Stimulated activated CD8-positive, alpha-beta memory T cell treated with anti-CD3 and anti-CD28 coated beads, Interleukin-7, amount 100 ng/mL, for 1 hour (primary cell): ENCODE measurements at regions not wholly inside any gene's neighbourhood (a gene's known extent, or its start where the extent isn't known, plus 50 kb on each side); places are given as distances from the start of the nearest gene placed in this dataset.

Experiments used
- DNase-seq, 2 donors: peaks; one replicate each; pipeline ENCODE4 v3.0.0-alpha.2; 2020; ENCODE audit warnings: low read depth in 2 of 2

DNA sequence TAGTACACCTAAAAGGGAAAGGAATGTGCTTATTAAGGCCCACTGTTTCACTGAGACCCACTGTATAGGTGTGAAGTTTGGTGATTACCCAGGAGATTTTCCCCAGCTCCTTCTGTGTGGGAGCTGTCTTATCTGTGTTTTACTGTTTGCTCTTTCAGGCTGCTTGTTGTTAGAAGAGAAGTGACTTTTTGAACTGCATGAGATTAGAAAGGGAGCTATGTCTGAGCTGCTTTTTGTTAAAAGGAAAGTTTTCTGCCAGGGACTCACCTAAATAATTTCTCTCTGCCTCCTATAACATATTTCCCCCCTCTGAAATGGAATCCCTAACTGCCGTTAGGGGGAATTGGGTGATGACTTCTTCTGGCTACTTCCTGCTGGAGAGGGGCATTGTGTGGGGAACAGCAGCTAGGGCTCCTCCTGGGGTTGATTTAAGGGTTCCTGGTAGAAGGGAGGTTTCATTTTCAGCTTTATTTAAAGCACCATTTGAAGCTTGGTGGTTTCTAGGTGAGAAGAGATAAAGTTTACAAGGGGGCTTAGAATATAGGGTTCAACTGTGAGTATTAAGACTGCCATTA lies 77.1 kb upstream of the ATP11B start:
- no peak for DNase-seq

DNA sequence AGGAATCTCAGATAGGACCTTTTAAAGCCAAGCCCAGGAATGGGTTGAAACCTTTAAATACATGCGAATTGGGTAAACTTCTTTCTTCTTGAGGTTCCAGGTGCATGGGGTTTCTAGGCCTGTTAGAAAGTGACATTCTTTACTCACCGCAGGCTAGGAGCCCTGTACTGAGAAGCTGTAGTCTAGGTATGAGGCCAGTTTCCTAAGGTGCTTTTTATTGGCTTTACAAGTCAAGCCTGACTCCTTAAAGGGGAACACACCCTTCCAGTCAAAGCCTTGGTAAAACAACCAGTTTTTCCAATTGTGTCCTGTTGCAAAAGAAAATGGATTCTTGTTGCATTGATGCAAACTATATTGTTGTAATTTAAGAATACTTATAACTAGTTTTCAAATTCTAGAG lies 76.1 kb upstream of the ATP11B start:
- DNase-seq, result no peak

DNA sequence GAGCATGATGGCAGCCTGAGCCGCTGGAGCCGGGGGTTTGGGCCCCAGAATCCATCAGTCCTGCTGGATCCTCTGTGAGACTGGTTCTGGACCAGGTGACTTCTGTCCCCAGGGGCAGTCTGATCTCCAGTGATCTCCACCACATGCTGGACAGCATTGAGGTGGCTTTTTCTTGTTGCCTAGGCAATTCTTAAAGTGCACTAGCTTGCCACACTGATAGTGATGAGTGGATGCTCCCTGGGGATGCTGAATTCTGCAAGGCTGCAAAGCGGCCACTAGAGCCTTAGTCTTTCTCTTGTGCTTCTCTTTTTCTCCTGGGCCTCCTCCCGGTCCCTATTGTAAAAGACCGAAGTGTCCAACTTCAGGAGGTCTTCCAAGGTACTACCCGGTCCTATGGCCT lies 70.4 kb upstream of the ATP11B start:
- DNase-seq, result no peak

DNA sequence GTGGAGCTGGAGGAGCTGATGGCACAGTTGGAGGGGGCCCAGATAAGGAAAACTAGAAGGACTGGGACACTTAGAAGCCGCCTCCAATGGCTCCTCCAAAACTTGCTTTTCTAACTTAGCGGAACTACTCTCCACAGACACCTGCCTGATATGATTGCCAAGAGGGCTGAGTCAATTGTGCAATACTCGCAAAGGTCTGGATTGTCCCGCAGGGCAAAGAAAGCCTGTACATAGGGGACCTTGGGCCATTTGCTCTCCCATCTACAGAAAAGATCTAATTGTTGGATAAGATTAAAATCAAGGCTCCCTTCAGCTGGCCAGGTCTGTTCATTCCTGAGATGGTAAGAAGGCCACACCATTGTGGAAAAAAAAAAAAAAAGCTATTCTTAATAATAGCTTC lies 69.7 kb upstream of the ATP11B start:
- DNase-seq, result no peak

DNA sequence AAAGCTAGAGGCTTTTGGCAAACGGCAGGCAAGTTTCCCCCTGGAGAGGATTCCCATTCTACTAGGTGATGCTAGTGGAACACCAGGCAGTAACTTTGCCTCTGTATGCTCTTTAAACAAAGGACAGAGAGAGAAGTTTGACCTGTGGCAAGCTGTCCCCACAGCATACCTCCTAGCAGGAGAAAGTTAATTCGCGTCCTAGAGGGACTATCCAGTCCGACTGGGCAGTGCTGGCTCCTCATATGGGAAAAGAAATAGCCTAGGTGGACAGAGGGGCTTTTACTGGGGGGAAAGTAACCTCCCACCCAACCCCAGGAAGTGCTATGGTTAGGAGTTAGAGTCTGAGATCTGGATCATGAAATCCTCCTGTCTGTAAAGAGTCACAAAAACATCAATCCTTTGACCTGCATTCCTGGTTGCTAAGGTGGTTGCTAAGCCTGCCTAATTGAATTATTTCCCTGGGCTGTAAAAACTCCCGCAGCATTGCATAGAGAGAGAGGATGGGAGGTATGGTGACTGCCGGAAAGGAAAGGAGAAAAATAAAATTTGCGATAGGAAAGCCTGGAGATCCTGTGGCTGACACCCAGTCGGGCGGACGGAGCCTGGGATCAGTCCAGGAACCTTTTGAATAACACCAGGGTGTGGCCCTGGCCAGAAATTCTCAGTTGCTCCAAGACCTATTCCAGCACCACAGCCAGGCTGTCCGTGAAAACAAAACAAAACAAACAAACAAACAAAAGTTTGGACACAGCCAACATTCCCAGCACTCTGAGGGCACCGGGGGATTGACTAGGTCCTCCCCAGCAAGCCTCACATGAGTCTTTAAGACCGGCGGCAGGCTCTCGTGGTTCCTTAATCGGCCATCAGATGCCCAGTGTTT lies 67.7 kb upstream of the ATP11B start:
- DNase-seq, result no peak

DNA sequence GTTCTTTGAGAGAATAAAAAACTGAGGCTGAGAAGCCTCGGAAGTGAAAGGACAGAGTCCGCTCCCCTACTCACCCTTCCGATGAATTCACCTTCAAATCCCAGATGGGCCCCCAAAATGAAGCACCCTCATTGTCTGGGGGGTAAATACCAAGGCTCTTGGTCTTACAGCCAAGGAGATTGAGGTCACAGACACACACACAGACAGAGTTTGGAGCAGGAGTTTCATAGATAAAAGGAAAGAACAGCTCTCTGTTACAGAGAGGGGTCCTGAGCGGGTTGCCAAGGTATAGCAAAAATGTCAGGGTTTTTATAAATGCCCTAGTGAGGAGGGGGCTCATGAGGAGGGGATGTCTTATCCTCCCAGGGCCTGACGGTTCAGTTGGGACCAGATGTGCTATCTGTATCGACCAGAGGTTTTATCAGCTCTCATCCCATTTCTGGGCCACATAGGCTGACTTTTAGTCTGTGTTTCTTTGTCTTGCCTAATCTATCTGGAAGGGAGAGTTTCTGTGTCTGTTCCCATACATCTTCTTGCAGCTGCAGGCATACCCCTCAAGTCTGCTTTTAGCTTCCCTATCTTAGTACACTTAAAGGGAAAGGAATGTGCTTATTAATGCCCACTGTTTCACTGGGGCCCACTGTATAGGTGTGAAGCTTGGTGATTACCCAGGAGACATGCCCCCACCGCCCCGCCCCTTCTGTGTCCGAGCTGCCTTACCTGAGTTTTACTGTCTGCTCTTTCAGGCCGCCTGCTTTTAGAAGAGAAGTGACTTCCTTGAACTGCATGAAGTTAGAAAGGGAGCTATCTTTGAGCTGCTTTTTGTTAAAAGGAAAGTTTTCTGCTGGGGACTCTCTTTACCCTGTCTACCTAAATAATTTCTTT lies 66.8 kb upstream of the ATP11B start:
- no peak for DNase-seq

DNA sequence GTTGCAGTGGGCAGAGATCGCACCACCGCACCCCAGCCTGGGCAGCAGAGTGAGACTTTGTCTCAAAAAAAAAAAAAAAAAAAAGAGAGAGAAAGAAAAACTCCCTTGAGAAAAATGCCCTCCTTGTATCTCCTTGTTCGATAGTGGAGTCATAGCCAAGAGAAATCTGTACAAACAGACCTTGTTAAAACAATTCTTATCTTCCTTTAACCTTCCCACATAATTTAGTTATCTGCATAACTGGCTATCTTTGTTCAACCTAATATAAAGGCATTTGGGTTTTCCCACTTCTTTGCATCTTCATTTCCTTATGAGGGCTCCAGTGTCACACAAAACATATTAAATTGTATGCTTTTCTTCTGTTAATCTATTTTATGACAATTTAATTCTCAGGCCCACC lies 65.1 kb upstream of the ATP11B start:
- no peak for DNase-seq

DNA sequence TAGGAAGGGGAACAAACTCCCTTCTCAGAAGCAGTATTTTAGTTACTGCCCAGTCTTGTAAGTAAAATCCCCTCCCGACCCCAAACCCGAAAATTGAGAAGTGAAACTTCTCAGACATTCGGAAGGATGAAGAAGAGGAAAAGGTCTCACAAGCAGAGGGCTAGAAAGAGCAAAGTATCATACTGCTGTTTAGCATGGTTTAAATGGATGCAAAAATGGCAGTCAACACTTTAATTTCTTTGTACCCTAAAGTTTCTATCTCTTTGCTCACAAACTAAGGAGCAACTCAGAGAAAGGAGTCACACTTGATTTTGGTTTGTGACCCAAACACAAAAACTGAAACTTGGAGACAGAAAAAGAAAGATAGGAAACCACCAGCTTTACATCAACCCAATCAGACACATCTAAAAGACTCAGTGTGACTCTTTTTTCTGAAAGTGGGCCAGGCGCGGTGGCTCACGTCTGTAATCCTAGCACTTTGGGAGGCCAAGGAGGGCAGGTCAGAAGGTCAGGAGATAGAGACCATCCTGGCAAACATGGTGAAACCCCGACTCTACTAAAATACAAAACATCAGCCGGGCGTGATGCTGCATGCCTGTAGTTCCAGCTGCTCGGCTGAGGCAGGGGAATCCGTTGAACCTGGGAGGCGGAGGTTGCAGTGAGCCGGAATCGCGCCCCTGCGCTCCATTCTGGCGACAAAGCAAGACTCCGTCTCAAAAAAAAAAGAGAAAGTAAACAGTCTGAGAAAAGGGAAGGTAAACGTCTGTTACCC lies 63.2 kb upstream of the ATP11B start:
- DNase-seq, result no peak

DNA sequence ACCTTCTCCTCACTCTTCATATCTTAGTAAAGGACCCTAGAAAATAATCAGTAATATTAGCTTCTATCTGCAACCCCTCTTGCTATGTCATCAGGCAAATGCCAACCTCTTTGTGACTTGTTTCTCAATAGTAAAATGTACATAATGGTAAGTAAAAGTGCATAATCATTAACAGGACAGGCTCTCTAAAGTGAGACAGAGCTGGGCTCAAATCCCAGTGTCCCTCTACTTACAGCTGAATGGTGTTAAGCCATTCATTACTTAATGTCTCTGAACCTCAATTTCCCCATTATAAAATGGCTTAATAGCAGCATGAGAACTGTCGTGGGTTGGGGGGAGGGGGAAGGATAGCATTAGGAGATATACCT lies 62.6 kb upstream of the ATP11B start:
- DNase-seq, result no peak

DNA sequence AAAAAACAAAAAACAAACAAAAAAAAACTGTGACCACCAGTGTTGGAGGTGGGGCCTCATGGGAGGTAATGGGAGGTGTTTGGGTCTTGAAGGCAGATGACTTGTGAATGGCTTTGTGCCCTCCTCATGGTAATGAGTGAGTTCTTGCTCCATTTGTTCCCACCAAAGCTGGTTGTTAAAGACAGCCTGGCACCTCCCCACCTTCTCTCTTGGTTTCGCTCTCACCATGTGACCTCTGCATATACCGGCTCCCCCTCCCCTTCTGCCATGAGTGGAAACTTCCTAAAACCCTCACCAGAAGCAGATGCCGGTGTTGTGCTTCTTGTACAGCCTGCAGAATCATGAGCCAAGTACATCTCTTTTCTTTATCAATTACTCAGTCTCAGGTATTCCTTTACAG lies 61.5 kb upstream of the ATP11B start:
- DNase-seq, result no peak

DNA sequence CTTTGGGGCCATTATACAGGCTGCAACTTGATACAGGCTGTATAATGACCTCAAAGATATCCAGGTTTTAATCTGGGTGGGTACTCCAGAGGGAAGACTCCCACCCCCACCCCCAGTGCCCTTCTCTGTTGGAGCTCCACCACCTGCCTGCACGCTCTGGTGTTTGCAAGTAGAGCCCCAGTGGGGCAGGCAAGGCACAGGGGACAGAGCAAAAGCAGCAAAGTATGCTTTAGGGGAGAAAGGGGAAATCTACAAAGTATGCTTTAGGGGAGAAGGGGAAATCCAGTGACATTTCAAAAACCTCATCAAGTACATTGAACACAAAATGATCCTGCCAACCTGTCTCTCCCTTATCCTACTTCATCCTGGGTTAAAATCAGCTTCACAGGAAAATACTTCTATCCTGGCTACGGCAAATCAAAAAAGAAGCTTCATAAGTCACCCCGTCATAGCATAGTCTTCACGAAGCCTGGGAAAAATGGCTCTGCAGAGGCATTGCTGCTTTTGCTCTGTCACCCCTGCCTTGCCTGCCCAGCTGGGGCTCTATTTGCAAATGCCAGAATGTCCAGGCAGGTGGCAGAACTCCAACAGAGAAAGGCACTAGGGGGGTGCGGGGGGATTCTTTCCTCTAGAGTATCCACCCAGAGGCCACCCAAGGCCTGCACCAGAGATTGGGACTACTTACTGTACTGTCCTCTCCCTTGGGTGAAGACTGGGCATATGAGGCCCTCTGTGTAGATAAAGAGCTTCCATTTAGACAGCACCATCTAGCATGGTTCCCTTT lies 60.9 kb upstream of the ATP11B start:
- DNase-seq, result no peak

DNA sequence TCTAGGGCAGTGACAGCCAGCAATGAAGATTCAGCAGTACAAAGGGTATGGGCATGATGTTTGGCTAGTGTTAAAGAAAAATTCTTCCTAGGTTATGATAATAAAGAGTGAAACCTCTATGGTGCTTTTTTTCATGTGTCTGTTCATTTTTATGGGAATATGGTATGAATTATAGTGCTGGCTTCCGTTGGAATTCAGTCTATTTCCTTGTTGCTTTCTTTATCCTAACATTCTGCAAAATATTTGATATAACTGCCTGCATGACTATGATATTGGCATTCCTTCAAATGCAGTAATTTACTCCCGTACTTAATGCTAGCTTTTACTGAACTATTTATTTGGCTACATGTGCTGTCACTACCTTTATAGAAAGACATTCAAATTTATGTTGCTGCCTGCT lies 57.6 kb upstream of the ATP11B start:
- DNase-seq, result no peak

DNA sequence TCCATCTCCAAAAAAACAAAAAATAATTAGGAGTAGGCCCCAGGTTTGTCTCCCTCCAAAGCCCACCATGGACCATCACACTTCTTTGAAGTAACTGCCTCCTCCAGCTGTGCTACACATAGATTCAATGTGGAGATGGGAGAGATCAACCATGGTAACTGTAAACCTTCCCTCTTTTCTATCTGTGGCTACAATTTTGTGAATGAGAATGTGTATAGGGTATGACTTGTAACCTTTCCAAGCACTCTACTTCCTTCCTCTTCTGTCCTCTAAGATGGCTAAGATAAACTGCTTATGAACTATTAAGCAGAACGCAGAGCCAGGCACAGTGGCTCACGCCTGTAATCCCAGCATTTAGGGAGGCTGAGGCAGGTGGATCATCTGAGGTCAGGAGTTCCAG lies 55.5 kb upstream of the ATP11B start:
- no peak for DNase-seq

DNA sequence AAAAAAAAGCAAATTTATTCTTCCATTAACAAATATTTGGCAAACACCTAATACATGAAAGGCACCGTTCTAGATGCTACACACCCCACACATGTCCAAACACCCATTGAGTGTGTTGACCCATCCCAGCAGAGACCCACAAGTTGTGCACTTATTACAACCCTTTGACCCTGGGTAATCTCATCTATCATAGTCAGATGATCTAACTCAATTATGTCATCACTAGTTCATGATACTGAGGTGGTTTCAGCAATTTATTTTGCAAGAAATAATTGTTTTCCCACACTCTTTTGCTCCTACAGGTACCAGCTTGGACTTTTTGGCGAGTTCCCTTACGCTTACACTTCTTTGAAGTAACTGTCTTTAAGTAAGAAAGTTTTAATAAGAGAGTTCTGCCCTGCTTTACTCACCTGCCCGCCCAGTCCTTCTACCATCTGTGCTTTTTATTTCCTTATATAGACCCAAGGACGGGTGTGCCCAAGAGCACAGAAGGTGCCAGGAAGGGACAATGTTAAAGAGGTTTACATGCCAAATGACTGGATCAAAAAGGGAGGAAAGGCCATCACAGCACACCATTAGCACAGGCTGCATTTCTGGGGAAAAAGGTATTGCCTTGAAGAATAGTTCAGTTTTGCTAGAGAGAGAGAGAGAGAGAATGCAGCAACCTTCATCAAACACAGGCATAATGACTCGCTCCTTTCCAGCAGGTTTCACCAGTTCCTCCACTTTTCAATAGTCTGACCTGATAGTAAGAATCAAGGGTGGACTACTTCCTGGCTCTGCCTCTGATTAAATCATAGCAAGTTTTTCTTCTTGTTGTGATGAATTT lies 54.5 kb upstream of the ATP11B start:
- DNase-seq, result no peak

DNA sequence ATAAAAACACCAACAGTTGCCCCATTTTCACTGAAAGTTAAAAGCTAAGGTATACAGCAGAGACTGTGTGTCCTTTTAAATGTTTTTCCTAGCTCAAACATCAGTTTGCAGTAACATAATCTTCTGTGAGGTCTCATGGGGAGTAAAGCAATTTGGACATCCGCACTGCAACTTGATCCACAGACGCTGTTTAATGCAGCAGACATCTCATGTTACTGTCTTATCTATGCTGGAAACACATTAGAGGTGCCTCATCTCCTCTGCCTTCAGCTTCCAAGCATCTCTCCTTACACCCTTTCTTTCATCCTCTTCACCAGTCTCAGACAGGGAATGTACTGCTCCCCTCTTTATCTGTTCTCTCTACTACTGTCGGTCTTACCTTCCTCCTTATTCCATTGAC lies 53.7 kb upstream of the ATP11B start:
- no peak for DNase-seq

DNA sequence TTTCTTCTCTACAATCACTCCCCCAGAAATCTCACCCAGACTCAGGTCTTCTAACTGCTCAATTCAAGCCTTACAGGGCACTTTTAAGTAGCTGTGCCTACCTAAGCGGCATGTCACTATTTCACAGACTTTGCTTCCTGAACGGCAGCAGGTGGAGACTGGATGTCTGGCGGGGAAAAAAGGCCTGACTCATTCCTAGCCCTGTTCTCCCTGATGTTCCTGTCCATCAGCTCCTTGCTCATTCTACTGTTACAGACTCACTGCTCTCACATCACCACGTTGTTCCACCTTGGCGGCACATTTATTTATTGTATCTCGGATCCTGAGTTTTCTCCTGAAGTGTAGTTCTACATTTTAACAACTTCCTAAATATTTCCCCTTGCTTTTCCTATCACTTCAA lies 52.6 kb upstream of the ATP11B start:
- DNase-seq, result no peak

DNA sequence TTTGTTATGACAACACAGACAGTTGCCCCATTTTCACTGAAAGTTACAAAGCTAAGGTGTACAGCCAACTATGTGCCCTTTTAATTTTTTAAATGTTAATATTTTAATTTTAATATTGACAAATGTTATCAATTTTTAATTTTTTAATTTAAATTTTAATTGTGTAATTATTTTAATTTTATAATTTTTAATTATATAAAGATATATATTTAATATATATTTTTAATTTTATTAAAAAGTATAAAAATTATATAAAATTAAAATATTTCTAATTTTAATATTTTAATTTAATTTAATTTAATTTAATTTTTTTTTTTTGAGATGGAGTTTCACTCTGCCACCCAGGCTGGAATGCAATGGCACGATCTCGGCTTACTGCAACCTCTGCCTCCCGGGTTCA lies 52.1 kb upstream of the ATP11B start:
- no peak for DNase-seq
